ENCODE measurements at regions not wholly inside any gene's neighbourhood (a gene's known extent, or its start where the extent isn't known, plus 50 kb on each side); places are given as distances from the start of the nearest gene placed in this dataset.
"Not testable (repeated sequence)": the region's sequence is repeated elsewhere in the genome, so short reads cannot be mapped to it uniquely, and the experiment has no call there.

DNA sequence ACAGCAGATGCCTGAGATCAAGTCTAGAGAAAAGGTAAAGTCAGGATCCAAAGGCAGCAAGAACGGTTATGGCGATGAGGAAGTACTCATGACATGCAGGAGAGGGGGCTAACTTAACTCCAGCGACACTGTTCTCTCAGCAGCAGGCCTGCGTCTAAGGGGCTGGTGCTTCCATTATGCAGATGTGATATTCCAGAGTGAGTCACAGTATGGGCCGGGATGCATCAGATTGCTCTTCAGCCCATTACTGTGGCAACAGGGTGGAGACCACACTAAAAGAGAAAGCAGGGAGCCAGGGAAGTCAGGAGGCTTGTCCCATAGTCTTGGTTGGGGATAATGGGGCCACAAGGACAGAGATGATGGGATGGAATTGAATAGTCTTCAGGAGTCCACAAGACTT lies 151.8 kb upstream of the NTF3 start:
- Histone ChIP-seq H3K27ac (ENCODE audit: low read depth, low read length) (no peak overlapping the region), H3K36me3 (ENCODE audit: control insufficient read depth in 5 of 5, insufficient read depth in 5 of 5, low read length in 5 of 5) (no peaks in the 10 kb centered on the region), H3K27me3 (ENCODE audit: control insufficient read depth in 5 of 5, insufficient read depth in 4 of 5, low read length in 5 of 5) (peaks cover 0 to 4% (median 0%) of the 10 kb centered on the region in 5 donors), H3K9ac (ENCODE audit: low read length in 5 of 5) (no peak overlapping the region), H3K9me3 (ENCODE audit: control insufficient read depth in 5 of 5, low read length in 5 of 5) (no peaks in the 10 kb centered on the region), H3K4me1 (ENCODE audit: control insufficient read depth in 5 of 5, insufficient read depth in 5 of 5, low read length in 5 of 5) (no peaks in the 10 kb centered on the region), H3K4me3 (ENCODE audit: low read depth in 1 of 5, low read length in 5 of 5) (no peak overlapping the region)

- not testable (repeated sequence) for H3K27me3 ChIP-seq (ENCODE audit: control insufficient read depth in 5 of 5, insufficient read depth in 4 of 5, low read length in 5 of 5); H3K9ac ChIP-seq (ENCODE audit: low read length in 5 of 5); H3K4me3 ChIP-seq (ENCODE audit: low read depth in 1 of 5, low read length in 5 of 5); H3K36me3 ChIP-seq (ENCODE audit: control insufficient read depth in 5 of 5, insufficient read depth in 5 of 5, low read length in 5 of 5); H3K9me3 ChIP-seq (ENCODE audit: control insufficient read depth in 5 of 5, low read length in 5 of 5); H3K27ac ChIP-seq (ENCODE audit: low read depth, low read length); H3K4me1 ChIP-seq (ENCODE audit: control insufficient read depth in 5 of 5, insufficient read depth in 5 of 5, low read length in 5 of 5)
These were observed 141.5 kb upstream of the NTF3 start for GRCh38 chr12:5290368-5290767.

- peaks cover 0 to 9% (median 0%) of the 10 kb centered on the region in 5 donors for H3K4me1 ChIP-seq (ENCODE audit: control insufficient read depth in 5 of 5, insufficient read depth in 5 of 5, low read length in 5 of 5)
- H3K36me3 ChIP-seq (ENCODE audit: control insufficient read depth in 5 of 5, insufficient read depth in 5 of 5, low read length in 5 of 5), result no peaks in the 10 kb centered on the region
- H3K27ac ChIP-seq (ENCODE audit: low read depth, low read length), result no peak overlapping the region
- peaks cover 0 to 4% (median 0%) of the 10 kb centered on the region in 5 donors for H3K27me3 ChIP-seq (ENCODE audit: control insufficient read depth in 5 of 5, insufficient read depth in 4 of 5, low read length in 5 of 5)
- no peaks in the 10 kb centered on the region for H3K9me3 ChIP-seq (ENCODE audit: control insufficient read depth in 5 of 5, low read length in 5 of 5)
- H3K4me3 ChIP-seq (ENCODE audit: low read depth in 1 of 5, low read length in 5 of 5), result no peak overlapping the region
- no peak overlapping the region for H3K9ac ChIP-seq (ENCODE audit: low read length in 5 of 5)
These were observed 139.3 kb upstream of the NTF3 start for GRCh38 chr12:5292651-5293050.

DNA sequence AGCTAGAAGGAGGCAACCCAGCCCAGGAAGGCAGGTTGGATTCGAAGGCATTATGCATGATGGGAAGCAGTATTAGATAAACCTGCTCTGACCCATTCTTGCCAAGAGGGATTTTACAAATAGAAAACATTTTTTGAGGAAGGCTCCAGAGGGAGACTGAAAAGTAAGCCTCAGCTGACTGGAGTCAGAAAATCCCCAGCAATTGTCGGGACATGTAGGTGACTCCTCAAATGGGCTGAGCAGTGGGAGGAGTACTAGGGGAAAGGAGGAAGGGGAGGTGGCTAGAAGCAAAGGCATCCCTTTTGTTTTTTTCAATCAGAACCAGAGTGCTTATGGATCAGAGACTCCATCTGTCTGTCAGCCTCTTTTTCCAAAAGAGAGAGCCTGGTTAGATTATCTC lies 138.1 kb upstream of the NTF3 start:
- no peak overlapping the region for H3K4me3 ChIP-seq (ENCODE audit: low read depth in 1 of 5, low read length in 5 of 5)
- H3K9me3 ChIP-seq (ENCODE audit: control insufficient read depth in 5 of 5, low read length in 5 of 5), result no peaks in the 10 kb centered on the region
- H3K9ac ChIP-seq (ENCODE audit: low read length in 5 of 5), result no peak overlapping the region
- H3K4me1 ChIP-seq (ENCODE audit: control insufficient read depth in 5 of 5, insufficient read depth in 5 of 5, low read length in 5 of 5), result peaks cover 0 to 9% (median 0%) of the 10 kb centered on the region in 5 donors
- H3K27ac ChIP-seq (ENCODE audit: low read depth, low read length), result no peak overlapping the region
- peaks cover 0 to 4% (median 0%) of the 10 kb centered on the region in 5 donors for H3K27me3 ChIP-seq (ENCODE audit: control insufficient read depth in 5 of 5, insufficient read depth in 4 of 5, low read length in 5 of 5)
- H3K36me3 ChIP-seq (ENCODE audit: control insufficient read depth in 5 of 5, insufficient read depth in 5 of 5, low read length in 5 of 5), result no peaks in the 10 kb centered on the region

GRCh38 chr12:5294274-5295070 lies 137.4 kb upstream of the NTF3 start:
- Histone ChIP-seq H3K9ac (ENCODE audit: low read length in 5 of 5) (no peak overlapping the region), H3K4me1 (ENCODE audit: control insufficient read depth in 5 of 5, insufficient read depth in 5 of 5, low read length in 5 of 5) (peaks cover 0 to 9% (median 0%) of the 10 kb centered on the region in 5 donors), H3K36me3 (ENCODE audit: control insufficient read depth in 5 of 5, insufficient read depth in 5 of 5, low read length in 5 of 5) (no peaks in the 10 kb centered on the region), H3K27ac (ENCODE audit: low read depth, low read length) (no peak overlapping the region), H3K27me3 (ENCODE audit: control insufficient read depth in 5 of 5, insufficient read depth in 4 of 5, low read length in 5 of 5) (peaks cover 0 to 4% (median 0%) of the 10 kb centered on the region in 5 donors), H3K9me3 (ENCODE audit: control insufficient read depth in 5 of 5, low read length in 5 of 5) (no peaks in the 10 kb centered on the region), H3K4me3 (ENCODE audit: low read depth in 1 of 5, low read length in 5 of 5) (no peak overlapping the region)

DNA sequence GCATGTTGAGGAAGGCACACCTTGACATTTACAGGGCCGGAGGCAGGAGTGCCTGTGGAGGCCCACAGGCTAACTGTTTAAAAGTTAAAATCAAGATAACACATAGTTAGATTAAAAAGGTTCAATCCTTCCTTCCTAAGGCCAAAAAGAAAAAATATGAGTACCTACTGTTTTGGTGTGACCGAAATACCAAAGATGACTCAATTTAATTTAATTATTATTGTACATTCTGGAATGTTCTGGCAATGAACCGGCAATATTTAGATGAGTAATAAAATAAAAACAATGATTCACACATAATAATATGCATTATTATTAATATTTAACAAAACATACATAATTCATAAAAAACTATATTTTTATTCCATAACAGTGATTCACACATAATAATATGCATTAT lies 136.8 kb upstream of the NTF3 start:
- no peak overlapping the region for H3K9ac ChIP-seq (ENCODE audit: low read length in 5 of 5)
- H3K9me3 ChIP-seq (ENCODE audit: control insufficient read depth in 5 of 5, low read length in 5 of 5), result no peaks in the 10 kb centered on the region
- peaks cover 0 to 4% (median 0%) of the 10 kb centered on the region in 5 donors for H3K27me3 ChIP-seq (ENCODE audit: control insufficient read depth in 5 of 5, insufficient read depth in 4 of 5, low read length in 5 of 5)
- no peak overlapping the region for H3K4me3 ChIP-seq (ENCODE audit: low read depth in 1 of 5, low read length in 5 of 5)
- H3K36me3 ChIP-seq (ENCODE audit: control insufficient read depth in 5 of 5, insufficient read depth in 5 of 5, low read length in 5 of 5), result no peaks in the 10 kb centered on the region
- no peak overlapping the region for H3K27ac ChIP-seq (ENCODE audit: low read depth, low read length)
- H3K4me1 ChIP-seq (ENCODE audit: control insufficient read depth in 5 of 5, insufficient read depth in 5 of 5, low read length in 5 of 5), result peaks cover 0 to 9% (median 0%) of the 10 kb centered on the region in 5 donors

DNA sequence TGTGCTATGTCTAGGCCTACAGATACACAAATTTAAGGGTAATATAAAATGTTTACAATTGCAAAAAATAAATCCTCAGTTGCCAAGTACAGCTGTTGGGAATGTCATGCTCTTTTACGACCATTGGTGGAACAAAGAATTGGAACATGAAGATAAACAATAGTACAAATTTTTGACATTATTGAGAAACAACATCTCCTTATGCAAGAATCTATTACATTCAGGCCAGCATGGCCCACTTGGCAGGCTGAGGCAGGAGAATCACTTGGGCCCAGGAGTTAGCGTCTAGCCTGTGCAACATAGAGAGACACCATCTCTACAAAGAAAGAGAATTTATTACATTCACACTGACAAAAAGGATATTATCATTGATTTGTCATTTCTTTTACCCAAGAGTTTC lies 135.9 kb upstream of the NTF3 start:
- H3K27ac ChIP-seq (ENCODE audit: low read depth, low read length), result no peak overlapping the region
- no peaks in the 10 kb centered on the region for H3K36me3 ChIP-seq (ENCODE audit: control insufficient read depth in 5 of 5, insufficient read depth in 5 of 5, low read length in 5 of 5)
- no peak overlapping the region for H3K9ac ChIP-seq (ENCODE audit: low read length in 5 of 5)
- no peaks in the 10 kb centered on the region for H3K9me3 ChIP-seq (ENCODE audit: control insufficient read depth in 5 of 5, low read length in 5 of 5)
- H3K4me3 ChIP-seq (ENCODE audit: low read depth in 1 of 5, low read length in 5 of 5), result no peak overlapping the region
- H3K27me3 ChIP-seq (ENCODE audit: control insufficient read depth in 5 of 5, insufficient read depth in 4 of 5, low read length in 5 of 5), result peaks cover 0 to 4% (median 0%) of the 10 kb centered on the region in 5 donors
- H3K4me1 ChIP-seq (ENCODE audit: control insufficient read depth in 5 of 5, insufficient read depth in 5 of 5, low read length in 5 of 5), result peaks cover 0 to 9% (median 0%) of the 10 kb centered on the region in 5 donors

- no peak overlapping the region for H3K27ac ChIP-seq (ENCODE audit: low read depth, low read length)
- no peaks in the 10 kb centered on the region for H3K36me3 ChIP-seq (ENCODE audit: control insufficient read depth in 5 of 5, insufficient read depth in 5 of 5, low read length in 5 of 5)
- peaks cover 0 to 3% (median 0%) of the 10 kb centered on the region in 5 donors for H3K27me3 ChIP-seq (ENCODE audit: control insufficient read depth in 5 of 5, insufficient read depth in 4 of 5, low read length in 5 of 5)
- H3K9me3 ChIP-seq (ENCODE audit: control insufficient read depth in 5 of 5, low read length in 5 of 5), result no peaks in the 10 kb centered on the region
- H3K4me1 ChIP-seq (ENCODE audit: control insufficient read depth in 5 of 5, insufficient read depth in 5 of 5, low read length in 5 of 5), result peaks cover 0 to 2% (median 0%) of the 10 kb centered on the region in 5 donors
- no peak overlapping the region for H3K4me3 ChIP-seq (ENCODE audit: low read depth in 1 of 5, low read length in 5 of 5)
- H3K9ac ChIP-seq (ENCODE audit: low read length in 5 of 5), result no peak overlapping the region
These were observed 130.4 kb upstream of the NTF3 start for GRCh38 chr12:5301539-5301938.

DNA sequence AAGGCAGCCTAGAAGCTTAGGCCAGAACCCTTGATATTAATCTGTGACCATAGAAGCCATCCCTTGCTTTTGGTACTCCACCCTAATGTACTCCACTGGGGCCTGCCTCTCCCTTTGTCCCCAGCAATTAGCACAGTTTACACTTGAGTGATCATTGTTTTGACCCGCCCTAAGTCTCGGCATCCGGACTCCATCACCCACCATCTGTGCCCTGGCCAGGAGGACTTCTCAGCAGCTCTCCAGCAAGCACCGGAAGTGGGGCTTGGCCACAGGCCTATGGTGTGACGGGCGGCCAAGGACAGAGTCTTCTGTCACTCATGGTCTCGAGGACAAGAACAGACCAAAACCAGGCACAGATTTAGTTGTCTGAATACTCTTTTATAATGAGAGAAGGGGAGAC lies 126.5 kb upstream of the NTF3 start:
- H3K9ac ChIP-seq (ENCODE audit: low read length in 5 of 5), result no peak overlapping the region
- peaks cover 0 to 2% (median 0%) of the 10 kb centered on the region in 5 donors for H3K4me1 ChIP-seq (ENCODE audit: control insufficient read depth in 5 of 5, insufficient read depth in 5 of 5, low read length in 5 of 5)
- H3K27me3 ChIP-seq (ENCODE audit: control insufficient read depth in 5 of 5, insufficient read depth in 4 of 5, low read length in 5 of 5), result peaks cover 0 to 3% (median 0%) of the 10 kb centered on the region in 5 donors
- H3K27ac ChIP-seq (ENCODE audit: low read depth, low read length), result no peak overlapping the region
- no peaks in the 10 kb centered on the region for H3K9me3 ChIP-seq (ENCODE audit: control insufficient read depth in 5 of 5, low read length in 5 of 5)
- no peaks in the 10 kb centered on the region for H3K36me3 ChIP-seq (ENCODE audit: control insufficient read depth in 5 of 5, insufficient read depth in 5 of 5, low read length in 5 of 5)
- H3K4me3 ChIP-seq (ENCODE audit: low read depth in 1 of 5, low read length in 5 of 5), result no peak overlapping the region

DNA sequence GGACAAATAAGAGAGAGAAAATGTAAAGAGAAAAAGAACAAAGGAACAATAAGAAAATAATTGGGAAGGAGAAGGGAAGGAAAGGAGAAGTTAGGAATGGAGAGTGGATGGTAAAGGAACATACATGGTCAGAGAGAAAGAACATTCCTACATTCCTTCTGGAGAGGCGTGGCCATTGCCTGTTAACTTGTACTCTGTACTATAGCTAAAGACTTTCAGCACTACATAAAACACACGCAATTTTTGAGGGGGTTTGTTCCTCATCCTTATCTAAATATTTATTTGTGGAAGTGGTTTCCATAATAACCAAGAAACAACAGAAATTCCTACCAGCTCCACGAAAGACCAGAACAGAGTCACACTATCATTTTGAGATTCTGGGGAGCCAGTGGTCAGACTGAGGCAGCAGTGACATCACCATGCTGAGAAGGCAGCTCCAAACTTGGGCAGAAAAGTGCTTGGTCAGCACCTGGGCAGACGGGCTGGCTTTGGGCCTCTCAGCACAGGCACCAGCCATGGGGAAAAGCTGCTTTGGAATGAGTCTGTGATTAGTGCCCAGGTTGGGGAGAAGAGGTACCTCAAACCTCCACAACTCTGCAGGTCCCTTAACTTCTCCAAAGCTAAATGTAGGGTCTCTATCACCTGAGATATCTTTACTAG lies 125.9 kb upstream of the NTF3 start:
- Histone ChIP-seq H3K4me3 (ENCODE audit: low read depth in 1 of 5, low read length in 5 of 5) (no peak overlapping the region), H3K27ac (ENCODE audit: low read depth, low read length) (no peak overlapping the region), H3K4me1 (ENCODE audit: control insufficient read depth in 5 of 5, insufficient read depth in 5 of 5, low read length in 5 of 5) (peaks cover 0 to 2% (median 0%) of the 10 kb centered on the region in 5 donors), H3K36me3 (ENCODE audit: control insufficient read depth in 5 of 5, insufficient read depth in 5 of 5, low read length in 5 of 5) (no peaks in the 10 kb centered on the region), H3K9ac (ENCODE audit: low read length in 5 of 5) (no peak overlapping the region), H3K27me3 (ENCODE audit: control insufficient read depth in 5 of 5, insufficient read depth in 4 of 5, low read length in 5 of 5) (peaks cover 0 to 3% (median 0%) of the 10 kb centered on the region in 5 donors), H3K9me3 (ENCODE audit: control insufficient read depth in 5 of 5, low read length in 5 of 5) (no peaks in the 10 kb centered on the region)

All from subcutaneous abdominal adipose tissue (tissue), 5 donors.